ENCODE measurements at regions not wholly inside any gene's neighbourhood (a gene's known extent, or its start where the extent isn't known, plus 50 kb on each side); places are given as distances from the start of the nearest gene placed in this dataset.

- H3K27me3 ChIP-seq (ENCODE audit: insufficient read depth, poor library complexity, severe bottlenecking) = peaks cover 3% of the 10 kb centered on the region
- TF ChIP-seq SPI1 (IDR thresholded peaks at IDR 0.05; ENCODE audit: borderline replicate concordance, low read depth) (no peak), POLR2AphosphoS5 (IDR thresholded peaks at IDR 0.05; ENCODE audit: low read depth) (no peak), REST (IDR thresholded peaks at IDR 0.05; ENCODE audit: insufficient replicate concordance, low read depth) (no peak)
- TF ChIP-seq, protein P1, sequence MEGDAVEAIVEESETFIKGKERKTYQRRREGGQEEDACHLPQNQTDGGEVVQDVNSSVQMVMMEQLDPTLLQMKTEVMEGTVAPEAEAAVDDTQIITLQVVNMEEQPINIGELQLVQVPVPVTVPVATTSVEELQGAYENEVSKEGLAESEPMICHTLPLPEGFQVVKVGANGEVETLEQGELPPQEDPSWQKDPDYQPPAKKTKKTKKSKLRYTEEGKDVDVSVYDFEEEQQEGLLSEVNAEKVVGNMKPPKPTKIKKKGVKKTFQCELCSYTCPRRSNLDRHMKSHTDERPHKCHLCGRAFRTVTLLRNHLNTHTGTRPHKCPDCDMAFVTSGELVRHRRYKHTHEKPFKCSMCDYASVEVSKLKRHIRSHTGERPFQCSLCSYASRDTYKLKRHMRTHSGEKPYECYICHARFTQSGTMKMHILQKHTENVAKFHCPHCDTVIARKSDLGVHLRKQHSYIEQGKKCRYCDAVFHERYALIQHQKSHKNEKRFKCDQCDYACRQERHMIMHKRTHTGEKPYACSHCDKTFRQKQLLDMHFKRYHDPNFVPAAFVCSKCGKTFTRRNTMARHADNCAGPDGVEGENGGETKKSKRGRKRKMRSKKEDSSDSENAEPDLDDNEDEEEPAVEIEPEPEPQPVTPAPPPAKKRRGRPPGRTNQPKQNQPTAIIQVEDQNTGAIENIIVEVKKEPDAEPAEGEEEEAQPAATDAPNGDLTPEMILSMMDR (IDR thresholded peaks at IDR 0.05; ENCODE audit: insufficient read depth, low read length) = no peak
- DNase-seq (ENCODE audit: low read depth in 1 of 2, low spot score in 1 of 2) = no peak
These were observed 133.8 kb upstream of the ACVR2A start for GRCh38 chr2:147711031-147711430.

GRCh38 chr2:147709655-147710054, 135.2 kb upstream of the ACVR2A start:
- DNase-seq (ENCODE audit: low read depth in 1 of 2, low spot score in 1 of 2) = no peak
- Histone ChIP-seq H3K4me3 (replicated peaks; ENCODE audit: insufficient read depth, low read length) (no peak overlapping the region), H3K27ac (replicated peaks) (no peak overlapping the region), H3K27me3 (ENCODE audit: insufficient read depth, poor library complexity, severe bottlenecking) (peaks cover 3% of the 10 kb centered on the region)
- TF ChIP-seq GABPA (IDR thresholded peaks at IDR 0.05; ENCODE audit: low read depth) (no peak), REST (IDR thresholded peaks at IDR 0.05; ENCODE audit: insufficient replicate concordance, low read depth) (no peak), SPI1 (IDR thresholded peaks at IDR 0.05; ENCODE audit: borderline replicate concordance, low read depth) (no peak), POLR2AphosphoS5 (IDR thresholded peaks at IDR 0.05; ENCODE audit: low read depth) (no peak)
- TF ChIP-seq, protein P1 (IDR thresholded peaks at IDR 0.05; ENCODE audit: insufficient read depth, low read length) = no peak

More at GRCh38 chr2:147711031-147711430, 133.8 kb upstream of the ACVR2A start:
- H3K4me3 ChIP-seq (replicated peaks; ENCODE audit: insufficient read depth, low read length) = no peak overlapping the region
- H3K27ac ChIP-seq (replicated peaks) = no peak overlapping the region

- no peak overlapping the region for H3K27ac ChIP-seq (replicated peaks)
- no peak overlapping the region for H3K4me3 ChIP-seq (replicated peaks; ENCODE audit: insufficient read depth, low read length)
- H3K27me3 ChIP-seq (ENCODE audit: insufficient read depth, poor library complexity, severe bottlenecking) = no peaks in the 10 kb centered on the region
- no peak for DNase-seq (ENCODE audit: low read depth in 1 of 2, low spot score in 1 of 2)
- no peak for TF ChIP-seq SPI1 (IDR thresholded peaks at IDR 0.05; ENCODE audit: borderline replicate concordance, low read depth)
- TF ChIP-seq REST (IDR thresholded peaks at IDR 0.05; ENCODE audit: insufficient replicate concordance, low read depth) = no peak
- TF ChIP-seq POLR2AphosphoS5 (IDR thresholded peaks at IDR 0.05; ENCODE audit: low read depth) = no peak
- no peak for TF ChIP-seq GABPA (IDR thresholded peaks at IDR 0.05; ENCODE audit: low read depth)
- TF ChIP-seq, protein P1 (IDR thresholded peaks at IDR 0.05; ENCODE audit: insufficient read depth, low read length) = no peak
These were observed 141.7 kb upstream of the ACVR2A start for GRCh38 chr2:147703171-147703570.

Measured in HL-60 (cell line).